ENCODE measurements at regions not wholly inside any gene's neighbourhood (a gene's known extent, or its start where the extent isn't known, plus 50 kb on each side); places are given as distances from the start of the nearest gene placed in this dataset.

GRCh38 chr4:61044837-61045236 is 155.3 kb upstream of the ADGRL3 start:
- Histone ChIP-seq H3K36me3 (ENCODE audit: control insufficient read depth, insufficient read depth, low read length) (no peaks in the 10 kb centered on the region), H3K27me3 (ENCODE audit: control insufficient read depth, insufficient read depth, low read length) (no peaks in the 10 kb centered on the region), H3K4me3 (ENCODE audit: low read depth, low read length) (no peak overlapping the region)
- ChIA-PET POLR2A (no interaction called here), CTCF (interaction anchor here (0.7 kb wide), 1 partner anchor 24 kb away, joined by 3 read pairs; no protein-coding TSS in a partner anchor)
- DNase-seq (ENCODE audit: low read depth): no peak
- no peak for TF ChIP-seq CTCF (IDR thresholded peaks at IDR 0.05; ENCODE audit: insufficient read depth, low read depth, low read length)

- no peak for TF ChIP-seq CTCF (IDR thresholded peaks at IDR 0.05; ENCODE audit: insufficient read depth, low read depth, low read length)
- no peaks in the 10 kb centered on the region for H3K36me3 ChIP-seq (ENCODE audit: control insufficient read depth, insufficient read depth, low read length)
- ChIA-PET CTCF (no interaction called here), POLR2A (no interaction called here)
- DNase-seq (ENCODE audit: low read depth): no peak
- no peaks in the 10 kb centered on the region for H3K27me3 ChIP-seq (ENCODE audit: control insufficient read depth, insufficient read depth, low read length)
- no peak overlapping the region for H3K4me3 ChIP-seq (ENCODE audit: low read depth, low read length)
Observed at GRCh38 chr4:61049018-61049417, 151.1 kb upstream of the ADGRL3 start.

- Histone ChIP-seq H3K27me3 (ENCODE audit: control insufficient read depth, insufficient read depth, low read length) (no peaks in the 10 kb centered on the region), H3K36me3 (ENCODE audit: control insufficient read depth, insufficient read depth, low read length) (no peaks in the 10 kb centered on the region), H3K4me3 (ENCODE audit: low read depth, low read length) (no peak overlapping the region)
- no peak for TF ChIP-seq CTCF (IDR thresholded peaks at IDR 0.05; ENCODE audit: insufficient read depth, low read depth, low read length)
- no peak for DNase-seq (ENCODE audit: low read depth)
- ChIA-PET POLR2A (no interaction called here), CTCF (no interaction called here)
Observed at GRCh38 chr4:61067381-61067780, 132.7 kb upstream of the ADGRL3 start.

- DNase-seq (ENCODE audit: low read depth): no peak
- Histone ChIP-seq H3K4me3 (ENCODE audit: low read depth, low read length) (no peak overlapping the region), H3K36me3 (ENCODE audit: control insufficient read depth, insufficient read depth, low read length) (no peaks in the 10 kb centered on the region), H3K27me3 (ENCODE audit: control insufficient read depth, insufficient read depth, low read length) (no peaks in the 10 kb centered on the region)
- CTCF ChIA-PET: no interaction called here
- POLR2A ChIA-PET: no interaction called here
- no peak for TF ChIP-seq CTCF (IDR thresholded peaks at IDR 0.05; ENCODE audit: insufficient read depth, low read depth, low read length)
Observed at GRCh38 chr4:61068060-61068459, 132.1 kb upstream of the ADGRL3 start.

- no peak for DNase-seq (ENCODE audit: low read depth)
- no peak for TF ChIP-seq CTCF (IDR thresholded peaks at IDR 0.05; ENCODE audit: insufficient read depth, low read depth, low read length)
- no peak overlapping the region for H3K4me3 ChIP-seq (ENCODE audit: low read depth, low read length)
- ChIA-PET CTCF (interaction anchor here (0.6 kb wide), 1 partner anchor 23 kb away, joined by 3 read pairs; no protein-coding TSS in a partner anchor), POLR2A (no interaction called here)
- H3K27me3 ChIP-seq (ENCODE audit: control insufficient read depth, insufficient read depth, low read length): no peaks in the 10 kb centered on the region
- no peaks in the 10 kb centered on the region for H3K36me3 ChIP-seq (ENCODE audit: control insufficient read depth, insufficient read depth, low read length)
Observed at GRCh38 chr4:61068745-61069144, 131.4 kb upstream of the ADGRL3 start.
